Liver (tissue), 8 donors: ENCODE measurements at regions not wholly inside any gene's neighbourhood (a gene's known extent, or its start where the extent isn't known, plus 50 kb on each side); places are given as distances from the start of the nearest gene placed in this dataset.

ENCODE experiments used
- DNase-seq: peaks from one replicate; pipeline ENCODE4 v3.0.0-alpha.2; 2017; ENCODE audit warnings: low spot score
- H3K27ac ChIP-seq, 2 donors: one replicate each; pipeline ENCODE4 v1.7.0; 2013; ENCODE audit warnings: inconsistent platforms in 2 of 2, low read length in 2 of 2, control low read depth in 1 of 2, low read depth in 1 of 2, mild to moderate bottlenecking in 1 of 2
- H3K27me3 ChIP-seq, 4 donors: one replicate each; pipeline versions ENCODE4 v1.6.1 to v1.7.0; 2013; ENCODE audit warnings: low read length in 3 of 4, inconsistent platforms in 1 of 4, mild to moderate bottlenecking in 1 of 4, moderate library complexity in 1 of 4; ENCODE audit not compliant: control insufficient read depth in 4 of 4, insufficient read depth in 4 of 4
- H3K36me3 ChIP-seq, 4 donors: one replicate each; pipeline versions ENCODE4 v1.6.1 to v1.7.0; 2013; ENCODE audit warnings: low read length in 3 of 4, mild to moderate bottlenecking in 3 of 4, low read depth in 1 of 4, moderate library complexity in 1 of 4; ENCODE audit not compliant: control insufficient read depth in 4 of 4, insufficient read depth in 3 of 4
- H3K4me1 ChIP-seq, 4 donors: one replicate each; pipeline versions ENCODE4 v1.6.1 to v1.7.0; 2013; ENCODE audit warnings: low read length in 3 of 4, mild to moderate bottlenecking in 3 of 4, moderate library complexity in 1 of 4; ENCODE audit not compliant: control insufficient read depth in 4 of 4, insufficient read depth in 4 of 4
- H3K4me3 ChIP-seq, 3 donors: one replicate each; pipeline versions ENCODE4 v1.6.1 to v1.7.0; 2013; ENCODE audit warnings: low read length in 3 of 3, control low read depth in 1 of 3, low read depth in 1 of 3, mild to moderate bottlenecking in 1 of 3
- H3K9ac ChIP-seq, 2 donors: one replicate each; pipeline ENCODE4 v1.7.0; 2013; ENCODE audit warnings: low read length in 2 of 2, mild to moderate bottlenecking in 2 of 2, moderate library complexity in 2 of 2, control low read depth in 1 of 2, low read depth in 1 of 2
- H3K9me3 ChIP-seq, 4 donors: one replicate each; pipeline versions ENCODE4 v1.6.1 to v1.7.0; 2013; ENCODE audit warnings: low read length in 3 of 4; ENCODE audit not compliant: control insufficient read depth in 4 of 4
- ATF3 ChIP-seq: IDR thresholded peaks from 2 replicates; pipeline ENCODE4 v1.6.1; 2016; ENCODE audit warnings: antibody characterized with exemption
- EGR1 ChIP-seq, 2 donors: IDR thresholded peaks; 2 replicates each; pipeline ENCODE4 v1.6.1; 2016 to 2018; ENCODE audit warnings: antibody characterized with exemption in 2 of 2, low read depth in 2 of 2
- FOXA1 ChIP-seq: IDR thresholded peaks from 2 replicates; pipeline ENCODE4 v1.6.1; 2016; ENCODE audit warnings: antibody characterized with exemption
- FOXA2 ChIP-seq: IDR thresholded peaks from 2 replicates; pipeline ENCODE4 v1.6.1; 2016; ENCODE audit warnings: antibody characterized with exemption
- GABPA ChIP-seq, 2 donors: IDR thresholded peaks in 1 of 2; conservative IDR thresholded peaks in 1 of 2; 2 replicates each; pipeline ENCODE4 v1.6.1; 2016; ENCODE audit warnings: antibody characterized with exemption in 2 of 2, mild to moderate bottlenecking in 1 of 2, moderate library complexity in 1 of 2
- HNF4A ChIP-seq, 2 donors: conservative IDR thresholded peaks; 2 replicates each; pipeline ENCODE4 v1.6.1; 2016; ENCODE audit warnings: antibody characterized with exemption in 2 of 2, mild to moderate bottlenecking in 2 of 2
- HNF4G ChIP-seq: IDR thresholded peaks from 2 replicates; pipeline ENCODE4 v1.6.1; 2016; ENCODE audit warnings: antibody characterized with exemption
- JUND ChIP-seq, 2 donors: IDR thresholded peaks; 2 replicates each; pipeline ENCODE4 v1.6.1; 2016; ENCODE audit warnings: antibody characterized with exemption in 2 of 2
- NR2F2 ChIP-seq: IDR thresholded peaks from 2 replicates; pipeline ENCODE4 v1.6.1; 2016; ENCODE audit warnings: antibody characterized with exemption
- RAD21 ChIP-seq, 2 donors: IDR thresholded peaks; 2 replicates each; pipeline ENCODE4 v1.6.1; 2016; ENCODE audit warnings: antibody characterized with exemption in 2 of 2, mild to moderate bottlenecking in 2 of 2
- RXRA ChIP-seq, 2 donors: IDR thresholded peaks; 2 replicates each; pipeline ENCODE4 v1.6.1; 2017 to 2018; ENCODE audit warnings: antibody characterized with exemption in 2 of 2, mild to moderate bottlenecking in 1 of 2
- TAF1 ChIP-seq: conservative IDR thresholded peaks from 2 replicates; pipeline ENCODE4 v1.6.1; 2016; ENCODE audit warnings: antibody characterized with exemption, mild to moderate bottlenecking
- YY1 ChIP-seq: IDR thresholded peaks from 2 replicates; pipeline ENCODE4 v1.6.1; 2016; ENCODE audit warnings: antibody characterized with exemption, mild to moderate bottlenecking
- ZBTB33 ChIP-seq: IDR thresholded peaks from 2 replicates; pipeline ENCODE4 v1.6.1; 2016; ENCODE audit warnings: antibody characterized with exemption
- WGBS: extraction: QIAGEN DNeasy Blood & Tissue Kit; methylation state at CpG from one replicate; pipeline ENCODE4 v1.1.7; 2013; 5-methylcytosine and 5-hydroxymethylcytosine counted together
- TF ChIP-seq, protein P1 (sequence below): fragments of 150-350 bp; IDR thresholded peaks from 2 replicates; pipeline ENCODE4 v1.5.1; 2017; ENCODE audit warnings: improper control_type of control experiment, low read depth, low read length; ENCODE audit not compliant: missing input control
- TF ChIP-seq, protein P2 (sequence below): IDR thresholded peaks from 2 replicates; pipeline ENCODE4 v1.6.1; 2016; ENCODE audit warnings: antibody characterized with exemption, mild to moderate bottlenecking
- donor health status: healthy.
- donor health status: healthy.
- donor health status: healthy.
- donor health status: healthy.
- donor health status: healthy.

DNA sequence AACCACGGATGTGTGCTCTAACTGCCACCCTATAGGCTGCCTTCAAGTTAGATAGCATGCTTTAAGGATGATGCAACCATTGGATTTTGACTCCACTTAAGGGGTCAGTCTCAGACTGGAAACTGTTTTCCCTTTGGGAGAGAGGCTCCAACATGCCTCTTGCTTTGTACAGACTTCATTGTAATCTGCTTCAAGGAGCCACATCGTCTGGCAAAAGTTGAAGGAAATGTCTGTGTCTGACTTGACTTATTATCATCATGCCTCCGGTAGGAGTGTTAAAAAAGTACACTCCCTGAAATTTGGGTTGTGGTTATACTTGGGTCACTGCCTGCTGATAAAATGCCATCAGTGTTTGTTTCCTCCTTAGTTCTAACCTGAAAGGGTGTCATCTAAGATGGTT lies 245.4 kb upstream of the CDIN1 start (continued):
- TF ChIP-seq, protein P1, sequence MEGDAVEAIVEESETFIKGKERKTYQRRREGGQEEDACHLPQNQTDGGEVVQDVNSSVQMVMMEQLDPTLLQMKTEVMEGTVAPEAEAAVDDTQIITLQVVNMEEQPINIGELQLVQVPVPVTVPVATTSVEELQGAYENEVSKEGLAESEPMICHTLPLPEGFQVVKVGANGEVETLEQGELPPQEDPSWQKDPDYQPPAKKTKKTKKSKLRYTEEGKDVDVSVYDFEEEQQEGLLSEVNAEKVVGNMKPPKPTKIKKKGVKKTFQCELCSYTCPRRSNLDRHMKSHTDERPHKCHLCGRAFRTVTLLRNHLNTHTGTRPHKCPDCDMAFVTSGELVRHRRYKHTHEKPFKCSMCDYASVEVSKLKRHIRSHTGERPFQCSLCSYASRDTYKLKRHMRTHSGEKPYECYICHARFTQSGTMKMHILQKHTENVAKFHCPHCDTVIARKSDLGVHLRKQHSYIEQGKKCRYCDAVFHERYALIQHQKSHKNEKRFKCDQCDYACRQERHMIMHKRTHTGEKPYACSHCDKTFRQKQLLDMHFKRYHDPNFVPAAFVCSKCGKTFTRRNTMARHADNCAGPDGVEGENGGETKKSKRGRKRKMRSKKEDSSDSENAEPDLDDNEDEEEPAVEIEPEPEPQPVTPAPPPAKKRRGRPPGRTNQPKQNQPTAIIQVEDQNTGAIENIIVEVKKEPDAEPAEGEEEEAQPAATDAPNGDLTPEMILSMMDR, result no peak
- TF ChIP-seq NR2F2 (no peak), JUND (IDR thresholded peaks at IDR 0.05) (no peak), RAD21 (IDR thresholded peaks at IDR 0.05) (no peak)

DNA sequence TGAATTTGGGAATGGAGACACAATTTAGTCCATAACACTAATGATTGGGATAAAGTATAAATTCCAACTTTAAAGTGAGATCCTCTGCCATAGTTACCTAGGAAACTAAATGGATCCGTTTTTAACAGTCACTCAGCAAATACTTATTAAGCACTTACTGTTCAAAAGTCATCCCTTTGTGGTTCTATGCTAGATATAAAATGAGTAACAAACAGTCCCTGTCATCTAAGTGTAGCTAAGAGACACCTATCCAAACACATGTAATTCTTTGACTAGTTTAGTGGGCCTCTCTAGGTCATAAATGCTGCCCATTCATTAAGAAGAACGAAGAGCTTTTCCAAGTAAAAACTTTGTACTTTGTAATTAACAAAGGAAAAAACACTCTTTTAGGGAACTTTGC lies 244.2 kb upstream of the CDIN1 start:
- no peak overlapping the region for H3K27ac ChIP-seq
- DNase-seq, result no peak
- no peak overlapping the region for H3K9ac ChIP-seq
- no peaks in the 10 kb centered on the region for H3K27me3 ChIP-seq
- WGBS, result 81% methylated on average over 2 of the region's 2 CpGs
- H3K36me3 ChIP-seq, result no peaks in the 10 kb centered on the region
- H3K4me1 ChIP-seq, result no peaks in the 10 kb centered on the region
- no peak overlapping the region for H3K4me3 ChIP-seq
- TF ChIP-seq HNF4G (no peak), HNF4A (conservative IDR thresholded peaks at IDR 0.05) (no peak), ATF3 (no peak), EGR1 (IDR thresholded peaks at IDR 0.05; ENCODE audit: low read depth in 2 of 2) (no peak), RAD21 (IDR thresholded peaks at IDR 0.05) (no peak), RXRA (IDR thresholded peaks at IDR 0.05) (no peak), ZBTB33 (no peak), YY1 (no peak), TAF1 (no peak), NR2F2 (no peak), FOXA1 (no peak), GABPA (IDR thresholded peaks at IDR 0.05 in 1 of 2, conservative IDR thresholded peaks at IDR 0.05 in 1 of 2) (no peak), FOXA2 (no peak)
- TF ChIP-seq, protein P1, result no peak
- TF ChIP-seq, protein P2, sequence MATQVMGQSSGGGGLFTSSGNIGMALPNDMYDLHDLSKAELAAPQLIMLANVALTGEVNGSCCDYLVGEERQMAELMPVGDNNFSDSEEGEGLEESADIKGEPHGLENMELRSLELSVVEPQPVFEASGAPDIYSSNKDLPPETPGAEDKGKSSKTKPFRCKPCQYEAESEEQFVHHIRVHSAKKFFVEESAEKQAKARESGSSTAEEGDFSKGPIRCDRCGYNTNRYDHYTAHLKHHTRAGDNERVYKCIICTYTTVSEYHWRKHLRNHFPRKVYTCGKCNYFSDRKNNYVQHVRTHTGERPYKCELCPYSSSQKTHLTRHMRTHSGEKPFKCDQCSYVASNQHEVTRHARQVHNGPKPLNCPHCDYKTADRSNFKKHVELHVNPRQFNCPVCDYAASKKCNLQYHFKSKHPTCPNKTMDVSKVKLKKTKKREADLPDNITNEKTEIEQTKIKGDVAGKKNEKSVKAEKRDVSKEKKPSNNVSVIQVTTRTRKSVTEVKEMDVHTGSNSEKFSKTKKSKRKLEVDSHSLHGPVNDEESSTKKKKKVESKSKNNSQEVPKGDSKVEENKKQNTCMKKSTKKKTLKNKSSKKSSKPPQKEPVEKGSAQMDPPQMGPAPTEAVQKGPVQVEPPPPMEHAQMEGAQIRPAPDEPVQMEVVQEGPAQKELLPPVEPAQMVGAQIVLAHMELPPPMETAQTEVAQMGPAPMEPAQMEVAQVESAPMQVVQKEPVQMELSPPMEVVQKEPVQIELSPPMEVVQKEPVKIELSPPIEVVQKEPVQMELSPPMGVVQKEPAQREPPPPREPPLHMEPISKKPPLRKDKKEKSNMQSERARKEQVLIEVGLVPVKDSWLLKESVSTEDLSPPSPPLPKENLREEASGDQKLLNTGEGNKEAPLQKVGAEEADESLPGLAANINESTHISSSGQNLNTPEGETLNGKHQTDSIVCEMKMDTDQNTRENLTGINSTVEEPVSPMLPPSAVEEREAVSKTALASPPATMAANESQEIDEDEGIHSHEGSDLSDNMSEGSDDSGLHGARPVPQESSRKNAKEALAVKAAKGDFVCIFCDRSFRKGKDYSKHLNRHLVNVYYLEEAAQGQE, result no peak
- no peaks in the 10 kb centered on the region for H3K9me3 ChIP-seq
